Activated CD4-positive, CD25-positive, alpha-beta regulatory T cell treated with anti-CD3 and anti-CD28 coated beads, Interleukin-2, amount 50 U/mL, for 72 hours (primary cell): ENCODE measurements at regions not wholly inside any gene's neighbourhood (a gene's known extent, or its start where the extent isn't known, plus 50 kb on each side); places are given as distances from the start of the nearest gene placed in this dataset.

Source experiments
- DNase-seq: peaks from one replicate; pipeline ENCODE4 v3.0.0; 2021

DNA sequence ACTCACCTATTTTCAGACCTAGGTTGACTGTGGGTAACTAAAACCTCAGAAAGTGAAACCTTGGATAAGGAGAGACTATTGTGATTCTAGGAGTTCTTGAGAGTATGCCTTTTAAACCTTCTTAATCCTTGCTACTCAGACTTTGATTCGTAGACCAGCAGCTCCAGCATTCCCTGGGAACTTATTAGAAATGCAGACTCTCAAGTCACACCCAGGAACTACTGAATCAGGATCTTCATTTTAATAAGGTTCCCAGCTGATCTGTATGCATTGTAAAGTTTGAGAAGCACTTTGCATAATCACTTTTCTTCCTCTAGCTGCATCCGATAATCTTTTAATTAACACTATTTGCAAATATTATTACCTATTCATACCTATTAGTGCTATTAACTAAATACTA lies 480.3 kb upstream of the KCNMB2 start:
- no peak for DNase-seq

DNA sequence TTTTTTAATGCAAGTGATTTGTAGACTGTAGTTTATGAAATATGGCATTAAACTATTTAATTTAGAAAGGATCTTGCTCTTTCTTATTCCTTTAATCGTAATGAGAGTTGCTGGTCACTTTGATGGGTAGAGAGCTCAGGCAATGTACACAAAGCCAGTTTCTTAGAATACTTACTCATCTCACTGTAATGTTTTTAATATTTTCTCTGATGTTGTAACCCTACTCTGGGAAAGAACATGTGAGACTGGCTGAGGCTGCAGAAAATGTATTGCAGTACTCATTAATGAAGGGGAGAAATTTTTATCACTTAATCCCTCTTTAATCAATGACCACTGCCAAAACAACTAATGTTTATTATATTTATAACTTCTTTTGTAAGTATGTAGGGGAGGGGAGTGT lies 479.4 kb upstream of the KCNMB2 start:
- no peak for DNase-seq

GRCh38 chr3:178058629-178059028 lies 477.6 kb upstream of the KCNMB2 start:
- no peak for DNase-seq

DNA sequence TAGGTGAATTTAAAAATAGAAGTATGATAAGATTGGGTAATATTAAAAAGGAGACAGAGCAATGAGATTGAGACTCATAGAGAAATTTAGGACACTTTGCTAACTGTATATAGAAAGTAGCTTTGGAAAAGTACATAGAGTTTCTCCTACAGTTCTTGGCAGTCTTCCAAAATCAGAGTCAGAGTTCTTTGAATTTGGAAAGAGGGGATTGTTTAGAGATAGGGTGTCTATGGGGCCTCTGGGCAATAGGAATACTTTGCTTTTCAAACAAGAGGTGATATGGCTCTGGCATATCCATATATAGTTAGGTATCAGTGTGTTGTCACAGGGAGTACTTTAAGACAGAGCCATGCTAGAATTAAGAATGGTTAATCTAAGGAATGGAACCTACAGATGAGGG lies 477.1 kb upstream of the KCNMB2 start:
- no peak for DNase-seq

DNA sequence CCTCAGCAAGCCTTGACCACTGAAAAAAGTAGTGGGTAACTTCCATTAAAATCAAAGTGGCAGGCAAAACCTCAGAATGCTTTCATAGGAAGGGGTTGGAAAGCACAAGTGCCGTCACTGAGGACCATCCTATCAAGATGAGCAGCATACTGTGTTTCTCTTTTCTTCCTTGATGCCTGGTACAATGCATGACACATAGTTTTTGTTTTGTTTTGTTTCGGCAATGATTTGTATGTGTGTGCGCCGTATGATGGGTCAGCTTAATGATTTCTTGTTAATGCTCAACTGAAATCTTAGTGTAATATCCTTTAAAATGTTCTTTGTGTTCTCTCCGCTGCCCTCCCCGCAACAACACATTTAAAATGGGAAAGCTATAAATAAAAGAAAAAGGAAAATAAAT lies 476.4 kb upstream of the KCNMB2 start:
- DNase-seq, result no peak

GRCh38 chr3:178060407-178060806 lies 475.8 kb upstream of the KCNMB2 start:
- no peak for DNase-seq

DNA sequence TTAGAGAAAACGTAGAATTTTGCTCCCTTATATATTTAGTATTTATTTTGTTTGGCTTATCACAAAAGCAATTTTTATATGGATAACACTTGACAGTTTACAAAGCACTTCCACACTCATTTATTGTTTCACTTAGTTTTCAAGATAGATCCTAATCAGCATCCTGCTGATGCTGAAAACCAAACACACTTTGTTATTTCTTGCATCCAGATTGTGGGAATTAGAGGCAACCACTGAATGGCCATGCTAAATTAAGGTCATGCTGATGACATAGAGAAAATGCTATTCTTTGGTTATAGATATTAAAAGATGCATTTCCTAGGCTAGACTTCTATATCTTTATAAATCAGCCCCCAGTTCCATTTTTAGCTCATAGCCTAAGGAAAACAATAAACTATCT lies 474.1 kb upstream of the KCNMB2 start:
- no peak for DNase-seq

DNA sequence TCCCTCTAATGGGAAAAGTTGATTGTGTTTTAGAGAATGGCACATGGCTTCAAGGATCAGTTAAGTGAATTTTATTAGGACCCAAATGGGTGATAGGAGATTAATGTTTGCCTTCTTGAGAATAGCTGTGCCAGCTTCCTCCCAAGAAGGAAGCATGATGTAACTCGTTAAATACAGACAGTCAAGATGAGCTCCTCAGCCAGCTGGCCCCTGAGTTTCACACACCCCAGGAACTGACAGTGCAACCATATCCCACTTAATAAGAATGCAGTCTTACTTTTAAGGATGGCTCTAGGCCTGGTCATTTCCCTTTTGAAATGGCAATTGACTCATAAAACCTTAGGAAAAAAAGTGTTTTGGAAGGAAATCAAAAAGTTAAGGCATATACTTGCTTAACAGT lies 472.8 kb upstream of the KCNMB2 start:
- DNase-seq, result no peak

- DNase-seq, result no peak
These were observed 468.5 kb upstream of the KCNMB2 start for GRCh38 chr3:178067721-178068120.

GRCh38 chr3:178072391-178073305 lies 463.6 kb upstream of the KCNMB2 start:
- no peak for DNase-seq

- DNase-seq, result no peak
These were observed 462.9 kb upstream of the KCNMB2 start for GRCh38 chr3:178073366-178073765.

GRCh38 chr3:178075344-178075743 lies 460.9 kb upstream of the KCNMB2 start:
- DNase-seq, result no peak

GRCh38 chr3:178078953-178079352 lies 457.3 kb upstream of the KCNMB2 start:
- no peak for DNase-seq

GRCh38 chr3:178079966-178080365 lies 456.3 kb upstream of the KCNMB2 start:
- no peak for DNase-seq

GRCh38 chr3:178082326-178082906 lies 453.8 kb upstream of the KCNMB2 start:
- no peak for DNase-seq

- no peak for DNase-seq
These were observed 452.1 kb upstream of the KCNMB2 start for GRCh38 chr3:178083906-178084866.

DNA sequence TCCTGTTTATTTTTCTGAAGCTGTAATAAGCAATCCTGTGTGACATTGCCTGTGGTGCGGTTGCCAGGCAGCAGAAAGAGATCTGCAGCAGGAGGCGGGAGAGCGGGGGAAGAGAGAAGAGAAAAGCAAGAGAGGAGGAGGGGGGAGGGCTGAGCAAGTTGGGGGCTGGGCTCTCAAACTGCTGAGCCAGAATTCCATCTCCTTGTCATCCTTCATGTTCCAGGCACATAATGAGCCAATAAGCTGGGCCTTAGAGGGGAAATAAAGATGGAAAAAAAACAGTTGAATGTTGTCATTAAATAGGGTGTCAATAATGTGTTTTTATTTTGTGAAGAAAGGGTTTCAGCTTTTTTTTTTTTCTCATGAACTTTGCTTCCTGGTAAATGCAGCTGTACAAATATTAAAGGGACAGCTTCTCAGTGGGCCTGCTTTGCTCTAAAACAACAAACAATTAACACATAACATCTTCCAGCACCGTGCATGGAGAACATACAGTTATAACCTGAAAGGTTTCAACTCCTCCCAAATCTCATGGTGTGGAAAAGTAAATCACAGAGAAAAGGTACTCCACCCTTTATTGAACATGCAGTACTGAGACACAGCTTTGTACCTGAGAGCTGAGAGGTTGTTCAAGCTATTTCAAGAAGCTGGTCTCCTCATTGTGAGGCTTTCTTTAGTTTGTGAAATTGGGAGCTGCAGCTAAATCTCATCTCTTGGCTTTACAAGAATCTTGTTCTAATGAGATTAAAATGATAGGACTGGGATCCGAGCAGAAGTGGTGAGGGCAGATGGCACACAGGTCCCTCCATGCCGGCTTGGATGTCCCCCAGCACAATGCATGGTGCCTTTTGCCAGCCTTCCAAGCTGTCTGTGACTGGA lies 451.1 kb upstream of the KCNMB2 start:
- DNase-seq, result no peak

GRCh38 chr3:178085817-178086123 lies 450.5 kb upstream of the KCNMB2 start:
- no peak for DNase-seq

- DNase-seq, result no peak
These were observed 450.0 kb upstream of the KCNMB2 start for GRCh38 chr3:178086144-178086825.

DNA sequence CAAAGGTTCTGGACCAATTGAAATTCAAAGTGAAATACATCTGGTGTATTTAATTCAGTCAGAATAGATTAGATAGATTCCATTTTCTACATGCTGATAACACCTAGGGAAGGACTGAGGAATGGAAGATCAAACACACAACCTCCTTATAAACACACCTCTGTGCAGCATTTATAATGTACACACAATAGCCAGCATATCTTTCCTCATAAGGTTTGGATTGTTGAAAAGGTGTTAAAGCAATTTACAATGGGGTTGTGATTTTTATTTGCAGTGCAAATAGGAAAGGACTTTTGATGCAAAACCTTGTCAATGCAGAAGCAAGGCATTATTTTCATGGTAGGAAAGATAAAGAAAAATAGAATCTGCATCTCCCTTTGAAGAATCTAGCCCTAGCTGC lies 448.9 kb upstream of the KCNMB2 start:
- no peak for DNase-seq

- DNase-seq, result no peak
These were observed 447.3 kb upstream of the KCNMB2 start for GRCh38 chr3:178088963-178089362.

- no peak for DNase-seq
These were observed 445.3 kb upstream of the KCNMB2 start for GRCh38 chr3:178090899-178091298.
